ENCODE measurements at regions not wholly inside any gene's neighbourhood (a gene's known extent, or its start where the extent isn't known, plus 50 kb on each side); places are given as distances from the start of the nearest gene placed in this dataset.

- TF ChIP-seq CEBPB (IDR thresholded peaks at IDR 0.05) (no peak), TAF1 (IDR thresholded peaks at IDR 0.05; ENCODE audit: low read depth) (no peak), NFIC (IDR thresholded peaks at IDR 0.05) (no peak), REST (IDR thresholded peaks at IDR 0.05; ENCODE audit: low read depth) (no peak), USF1 (IDR thresholded peaks at IDR 0.05) (no peak), EP300 (IDR thresholded peaks at IDR 0.05; ENCODE audit: borderline replicate concordance) (no peak), TCF12 (IDR thresholded peaks at IDR 0.05; ENCODE audit: low read depth) (no peak)
Measured at GRCh38 chr11:116589402-116589801, 183.4 kb downstream of the BUD13 start.

Measured in Ishikawa (cell line).